SJCRH30 (cell line): ENCODE measurements at regions not wholly inside any gene's neighbourhood (a gene's known extent, or its start where the extent isn't known, plus 50 kb on each side); places are given as distances from the start of the nearest gene placed in this dataset.

Experiments
- DNase-seq, 2 experiments: peaks; one replicate each; pipeline ENCODE4 v3.0.0-alpha.2; 2015 to 2020
- H3K27ac ChIP-seq: fragments of 250-450 bp; sonication (Bioruptor Pico); 2 replicates; pipeline ENCODE4 v1.5.1; 2020; ENCODE audit warnings: mild to moderate bottlenecking, moderate library complexity
- H3K27me3 ChIP-seq: fragments of 250-450 bp; sonication (Bioruptor Pico); 2 replicates; pipeline ENCODE4 v1.5.1; 2020; ENCODE audit warnings: mild to moderate bottlenecking, moderate library complexity
- H3K36me3 ChIP-seq: fragments of 250-450 bp; sonication (Bioruptor Pico); 2 replicates; pipeline ENCODE4 v1.5.1; 2020; ENCODE audit warnings: mild to moderate bottlenecking, moderate library complexity
- H3K4me1 ChIP-seq: fragments of 250-450 bp; sonication (Bioruptor Pico); 2 replicates; pipeline ENCODE4 v1.5.1; 2020; ENCODE audit warnings: mild to moderate bottlenecking, moderate library complexity
- H3K4me3 ChIP-seq: fragments of 250-450 bp; sonication (Bioruptor Pico); 2 replicates; pipeline ENCODE4 v1.5.1; 2020; ENCODE audit warnings: mild to moderate bottlenecking, moderate library complexity
- H3K9me3 ChIP-seq: fragments of 250-450 bp; sonication (Bioruptor Pico); replicated peaks from 2 replicates; pipeline ENCODE4 v1.5.1; 2020; ENCODE audit warnings: mild to moderate bottlenecking, moderate library complexity

- Histone ChIP-seq H3K27me3 (no peaks in the 10 kb centered on the region), H3K36me3 (no peaks in the 10 kb centered on the region), H3K4me1 (no peaks in the 10 kb centered on the region), H3K27ac (no peak overlapping the region), H3K9me3 (no peaks in the 10 kb centered on the region), H3K4me3 (no peak overlapping the region)
- DNase-seq = no peak
Measured at GRCh38 chr3:115380883-115381572, 233.9 kb upstream of the ZBTB20 start.

GRCh38 chr3:115381573-115381912 is 234.5 kb upstream of the ZBTB20 start:
- Histone ChIP-seq H3K9me3 (no peaks in the 10 kb centered on the region), H3K4me3 (no peak overlapping the region), H3K27me3 (no peaks in the 10 kb centered on the region), H3K27ac (no peak overlapping the region), H3K36me3 (no peaks in the 10 kb centered on the region), H3K4me1 (no peaks in the 10 kb centered on the region)
- DNase-seq = no peak

- Histone ChIP-seq H3K4me3 (no peak overlapping the region), H3K36me3 (no peaks in the 10 kb centered on the region)
- no peak for DNase-seq
Measured at GRCh38 chr3:115381931-115382330, 234.8 kb upstream of the ZBTB20 start.

GRCh38 chr3:115384381-115384780 is 237.3 kb upstream of the ZBTB20 start:
- Histone ChIP-seq H3K4me3 (no peak overlapping the region), H3K9me3 (no peaks in the 10 kb centered on the region), H3K27ac (no peak overlapping the region), H3K27me3 (no peaks in the 10 kb centered on the region), H3K36me3 (no peaks in the 10 kb centered on the region), H3K4me1 (no peaks in the 10 kb centered on the region)
- no peak for DNase-seq

More at GRCh38 chr3:115381931-115382330, 234.8 kb upstream of the ZBTB20 start:
- H3K4me1 ChIP-seq = no peaks in the 10 kb centered on the region
- no peaks in the 10 kb centered on the region for H3K27me3 ChIP-seq
- H3K9me3 ChIP-seq = no peaks in the 10 kb centered on the region
- no peak overlapping the region for H3K27ac ChIP-seq

GRCh38 chr3:115385774-115386730 is 237.3 kb upstream of the GAP43 start:
- DNase-seq = no peak
- H3K27ac ChIP-seq = no peak overlapping the region
- H3K9me3 ChIP-seq = no peaks in the 10 kb centered on the region
- H3K4me3 ChIP-seq = no peak overlapping the region
- H3K4me1 ChIP-seq = no peaks in the 10 kb centered on the region
- H3K36me3 ChIP-seq = no peaks in the 10 kb centered on the region
- no peaks in the 10 kb centered on the region for H3K27me3 ChIP-seq

- Histone ChIP-seq H3K4me1 (no peaks in the 10 kb centered on the region), H3K9me3 (no peaks in the 10 kb centered on the region), H3K36me3 (no peaks in the 10 kb centered on the region), H3K27me3 (no peaks in the 10 kb centered on the region), H3K4me3 (no peak overlapping the region), H3K27ac (no peak overlapping the region)
- no peak for DNase-seq
Measured at GRCh38 chr3:115388166-115388565, 235.1 kb upstream of the GAP43 start.

GRCh38 chr3:115388811-115389210 is 234.5 kb upstream of the GAP43 start:
- Histone ChIP-seq H3K4me3 (no peak overlapping the region), H3K4me1 (no peaks in the 10 kb centered on the region), H3K36me3 (no peaks in the 10 kb centered on the region), H3K9me3 (no peaks in the 10 kb centered on the region), H3K27ac (no peak overlapping the region), H3K27me3 (no peaks in the 10 kb centered on the region)
- peak in 1 of 2 experiments; percentile 9 for DNase-seq

- no peaks in the 10 kb centered on the region for H3K4me1 ChIP-seq
- H3K9me3 ChIP-seq = no peaks in the 10 kb centered on the region
- no peak overlapping the region for H3K4me3 ChIP-seq
- no peaks in the 10 kb centered on the region for H3K36me3 ChIP-seq
- no peak for DNase-seq
- H3K27ac ChIP-seq = no peak overlapping the region
- H3K27me3 ChIP-seq = peaks cover 7% of the 10 kb centered on the region; the same call in 1 of the 2 replicates
Measured at GRCh38 chr3:115396801-115397200, 226.5 kb upstream of the GAP43 start.

GRCh38 chr3:115397433-115397832 is 225.9 kb upstream of the GAP43 start:
- Histone ChIP-seq H3K36me3 (no peaks in the 10 kb centered on the region), H3K4me3 (no peak overlapping the region), H3K9me3 (no peaks in the 10 kb centered on the region), H3K27me3 (peaks cover 7% of the 10 kb centered on the region; the same call in 1 of the 2 replicates), H3K27ac (no peak overlapping the region), H3K4me1 (no peaks in the 10 kb centered on the region)
- DNase-seq = no peak

GRCh38 chr3:115398506-115398905 is 224.8 kb upstream of the GAP43 start:
- Histone ChIP-seq H3K36me3 (no peaks in the 10 kb centered on the region), H3K4me1 (no peaks in the 10 kb centered on the region), H3K27ac (no peak overlapping the region), H3K4me3 (no peak overlapping the region), H3K27me3 (peaks cover 7% of the 10 kb centered on the region; the same call in 1 of the 2 replicates), H3K9me3 (no peaks in the 10 kb centered on the region)
- DNase-seq = no peak

- no peak for DNase-seq
- Histone ChIP-seq H3K27ac (no peak overlapping the region), H3K4me1 (no peaks in the 10 kb centered on the region), H3K27me3 (peaks cover 7% of the 10 kb centered on the region; the same call in 1 of the 2 replicates), H3K9me3 (no peaks in the 10 kb centered on the region), H3K4me3 (no peak overlapping the region), H3K36me3 (no peaks in the 10 kb centered on the region)
Measured at GRCh38 chr3:115399750-115400149, 223.6 kb upstream of the GAP43 start.

- H3K27ac ChIP-seq = no peak overlapping the region
Measured at GRCh38 chr3:115401298-115401697, 222.0 kb upstream of the GAP43 start.

GRCh38 chr3:115401851-115402501 is 221.3 kb upstream of the GAP43 start:
- no peak overlapping the region for H3K4me3 ChIP-seq
- no peak overlapping the region for H3K27ac ChIP-seq
- H3K36me3 ChIP-seq = no peaks in the 10 kb centered on the region
- H3K9me3 ChIP-seq = no peaks in the 10 kb centered on the region
- DNase-seq = no peak
- peaks cover 7% of the 10 kb centered on the region; the same call in 1 of the 2 replicates for H3K27me3 ChIP-seq
- H3K4me1 ChIP-seq = no peaks in the 10 kb centered on the region

More at GRCh38 chr3:115401298-115401697, 222.0 kb upstream of the GAP43 start:
- no peak for DNase-seq
- Histone ChIP-seq H3K27me3 (peaks cover 7% of the 10 kb centered on the region; the same call in 1 of the 2 replicates), H3K4me1 (no peaks in the 10 kb centered on the region), H3K36me3 (no peaks in the 10 kb centered on the region), H3K4me3 (no peak overlapping the region), H3K9me3 (no peaks in the 10 kb centered on the region)

- H3K36me3 ChIP-seq = no peaks in the 10 kb centered on the region
- DNase-seq = no peak
- no peaks in the 10 kb centered on the region for H3K4me1 ChIP-seq
- no peaks in the 10 kb centered on the region for H3K9me3 ChIP-seq
- H3K27me3 ChIP-seq = peaks cover 7% of the 10 kb centered on the region; the same call in 1 of the 2 replicates
- H3K27ac ChIP-seq = no peak overlapping the region
- H3K4me3 ChIP-seq = no peak overlapping the region
Measured at GRCh38 chr3:115402651-115403050, 220.7 kb upstream of the GAP43 start.

GRCh38 chr3:115403786-115404185 is 219.5 kb upstream of the GAP43 start:
- no peaks in the 10 kb centered on the region for H3K9me3 ChIP-seq
- no peaks in the 10 kb centered on the region for H3K4me1 ChIP-seq
- H3K27me3 ChIP-seq = peaks cover 7% of the 10 kb centered on the region; the same call in 1 of the 2 replicates
- no peak overlapping the region for H3K27ac ChIP-seq
- no peaks in the 10 kb centered on the region for H3K36me3 ChIP-seq
- H3K4me3 ChIP-seq = no peak overlapping the region
- no peak for DNase-seq
